ENCODE measurements at regions not wholly inside any gene's neighbourhood (a gene's known extent, or its start where the extent isn't known, plus 50 kb on each side); places are given as distances from the start of the nearest gene placed in this dataset.

- TF ChIP-seq ZNF462 (CRISPR knock-in tag; IDR thresholded peaks at IDR 0.05) (no peak), JUNB (IDR thresholded peaks at IDR 0.05; ENCODE audit: unreplicated experiment) (no peak), NANOG (IDR thresholded peaks at IDR 0.05; ENCODE audit: borderline replicate concordance) (no peak)
Observed at GRCh38 chr12:126434412-126434985, 1369.3 kb downstream of the AACS start (continued).

- no peaks in the 10 kb centered on the region for H4K20me1 ChIP-seq (replicated peaks; ENCODE audit: insufficient read depth)
- H3K9me2 ChIP-seq (ENCODE audit: insufficient read depth) = no peaks in the 10 kb centered on the region
- H3K4me3 Mint-ChIP-seq = no peak overlapping the region
- peaks cover 98% of the 10 kb centered on the region for H3K9me3 Mint-ChIP-seq
- H3K4me1 ChIP-seq (ENCODE audit: insufficient read depth) = no peaks in the 10 kb centered on the region
- H3K27ac Mint-ChIP-seq = no peak overlapping the region
- no peak overlapping the region for H3K27ac ChIP-seq (ENCODE audit: low read depth)
- DNase-seq (ENCODE audit: low spot score) (no peak), ATAC-seq (no peak)
- H3K4me1 Mint-ChIP-seq = no peaks in the 10 kb centered on the region
- H3K4me3 ChIP-seq = no peak overlapping the region
- H3K4me2 ChIP-seq = no peak overlapping the region
- peaks cover 33% of the 10 kb centered on the region for H3K36me3 Mint-ChIP-seq (ENCODE audit: low read depth)
- H3F3A ChIP-seq (replicated peaks; ENCODE audit: low read depth) = no peaks in the 10 kb centered on the region
- no peaks in the 10 kb centered on the region for H3K79me2 ChIP-seq (replicated peaks; ENCODE audit: insufficient read depth)
- H3K36me3 ChIP-seq (ENCODE audit: insufficient read depth) = no peaks in the 10 kb centered on the region
- H2AFZ ChIP-seq = no peak overlapping the region
- TF ChIP-seq ETS1 (IDR thresholded peaks at IDR 0.05) = no peak
- TF ChIP-seq EZH2phosphoT487 (IDR thresholded peaks at IDR 0.05; ENCODE audit: unreplicated experiment) = no peak
- TF ChIP-seq REST (IDR thresholded peaks at IDR 0.05; ENCODE audit: unreplicated experiment) = no peak
- no peak for TF ChIP-seq CTCF (conservative IDR thresholded peaks at IDR 0.05; ENCODE audit: low read depth in 2 of 2)
- TF ChIP-seq POLR2AphosphoS5 (IDR thresholded peaks at IDR 0.05; ENCODE audit: low read depth) = no peak
- no peak for TF ChIP-seq CREB1 (CRISPR knock-in tag; IDR thresholded peaks at IDR 0.05; ENCODE audit: low read depth)
- H3K27me3 ChIP-seq (ENCODE audit: insufficient read depth) = no peaks in the 10 kb centered on the region
- peaks cover 6% of the 10 kb centered on the region for H3K27me3 Mint-ChIP-seq (ENCODE audit: insufficient read depth, low read depth, poor library complexity)
Observed at GRCh38 chr12:126436041-126436440, 1370.8 kb downstream of the AACS start.
